Vagina (tissue), 2 donors: ENCODE measurements at regions not wholly inside any gene's neighbourhood (a gene's known extent, or its start where the extent isn't known, plus 50 kb on each side); places are given as distances from the start of the nearest gene placed in this dataset.

Experiments used
- CTCF ChIP-seq, 3 experiments: fragments of 450-650 bp in 2 of 3; fragments of 200-600 bp in 1 of 3; sonication (generic) in 1 of 3; IDR thresholded peaks; one replicate each; pipeline ENCODE4 v1.5.1; 2017 to 2019; ENCODE audit warnings: antibody characterized with exemption in 3 of 3, mild to moderate bottlenecking in 2 of 3, moderate library complexity in 2 of 3
- POLR2A ChIP-seq, 2 donors: fragments of 450-650 bp; IDR thresholded peaks; one replicate each; pipeline ENCODE4 v1.6.1; 2017; ENCODE audit warnings: antibody characterized with exemption in 2 of 2, mild to moderate bottlenecking in 2 of 2, moderate library complexity in 2 of 2
- POLR2AphosphoS5 ChIP-seq, 2 donors: sonication (generic); formaldehyde crosslinking; IDR thresholded peaks; one replicate each; pipeline ENCODE4 v1.9.0; 2017; ENCODE audit warnings: antibody characterized with exemption in 2 of 2, mild to moderate bottlenecking in 2 of 2, low read depth in 1 of 2; ENCODE audit not compliant: insufficient read depth in 1 of 2

GRCh38 chr20:9940329-9940728 lies 94.5 kb upstream of the ANKEF1 start:
- no peak for TF ChIP-seq CTCF (IDR thresholded peaks at IDR 0.05)
- no peak for TF ChIP-seq POLR2A (IDR thresholded peaks at IDR 0.05)
- no peak for TF ChIP-seq POLR2AphosphoS5 (IDR thresholded peaks at IDR 0.05; ENCODE audit: insufficient read depth in 1 of 2, low read depth in 1 of 2)
